Activated T-helper 9 cell treated with anti-CD3 and anti-CD28 coated beads, Interleukin-2, amount 50 U/mL, for 16 hours (primary cell): ENCODE measurements at regions not wholly inside any gene's neighbourhood (a gene's known extent, or its start where the extent isn't known, plus 50 kb on each side); places are given as distances from the start of the nearest gene placed in this dataset.

Experiments used
- DNase-seq: peaks from one replicate; pipeline ENCODE4 v3.0.0-alpha.2; 2020; ENCODE audit warnings: low read depth

- no peak for DNase-seq
Observed at GRCh38 chr14:101453225-101453624, 108.1 kb upstream of the DIO3 start.

- DNase-seq: no peak
Observed at GRCh38 chr14:101454229-101454628, 107.1 kb upstream of the DIO3 start.

- DNase-seq: no peak
Observed at GRCh38 chr14:101456246-101457175, 104.8 kb upstream of the DIO3 start.

- DNase-seq: no peak
Observed at GRCh38 chr14:101457301-101457935, 103.9 kb upstream of the DIO3 start.

- no peak for DNase-seq
Observed at GRCh38 chr14:101457936-101458740, 103.2 kb upstream of the DIO3 start.

- DNase-seq: no peak
Observed at GRCh38 chr14:101458741-101459550, 102.3 kb upstream of the DIO3 start.

- DNase-seq: no peak
Observed at GRCh38 chr14:101459551-101459900, 101.8 kb upstream of the DIO3 start.

- no peak for DNase-seq
Observed at GRCh38 chr14:101460521-101460920, 100.8 kb upstream of the DIO3 start.

- DNase-seq: no peak
Observed at GRCh38 chr14:101460986-101461750, 100.1 kb upstream of the DIO3 start.

GRCh38 chr14:101461891-101462290 is 99.4 kb upstream of the DIO3 start:
- DNase-seq: no peak

- DNase-seq: no peak
Observed at GRCh38 chr14:101462726-101463565, 98.3 kb upstream of the DIO3 start.

GRCh38 chr14:101463566-101464171 is 97.6 kb upstream of the DIO3 start:
- no peak for DNase-seq

GRCh38 chr14:101464310-101464983 is 96.8 kb upstream of the DIO3 start:
- DNase-seq: no peak

GRCh38 chr14:101464984-101465794 is 96.1 kb upstream of the DIO3 start:
- no peak for DNase-seq

- DNase-seq: no peak
Observed at GRCh38 chr14:101465795-101466448, 95.4 kb upstream of the DIO3 start.

- no peak for DNase-seq
Observed at GRCh38 chr14:101466456-101467180, 94.7 kb upstream of the DIO3 start.
